GM23338 (cell line): ENCODE measurements at regions not wholly inside any gene's neighbourhood (a gene's known extent, or its start where the extent isn't known, plus 50 kb on each side); places are given as distances from the start of the nearest gene placed in this dataset.
"Not testable (repeated sequence)": the region's sequence is repeated elsewhere in the genome, so short reads cannot be mapped to it uniquely, and the experiment has no call there.

Experiments used
- CREB1 ChIP-seq: fragments of 250-450 bp; sonication (Bioruptor Pico); IDR thresholded peaks from 2 replicates; pipeline ENCODE4 v1.5.0; 2020; ENCODE audit warnings: low read depth, mild to moderate bottlenecking, moderate library complexity
- EZH2 ChIP-seq: fragments of 200-600 bp; sonication (generic); IDR thresholded peaks from one replicate; pipeline ENCODE4 v1.8.0; 2017; ENCODE audit warnings: antibody characterized with exemption, mild to moderate bottlenecking, low read depth; ENCODE audit not compliant: unreplicated experiment
- EZH2phosphoT487 ChIP-seq: fragments of 200-600 bp; sonication (generic); IDR thresholded peaks from one replicate; pipeline ENCODE4 v1.8.1; 2018; ENCODE audit warnings: antibody characterized with exemption; ENCODE audit not compliant: unreplicated experiment
- JUNB ChIP-seq: IDR thresholded peaks from one replicate; pipeline ENCODE4 v1.6.1; 2016; ENCODE audit warnings: antibody characterized with exemption; ENCODE audit not compliant: unreplicated experiment
- NANOG ChIP-seq: IDR thresholded peaks from 2 replicates; pipeline ENCODE4 v1.6.1; 2016; ENCODE audit warnings: antibody characterized with exemption, borderline replicate concordance
- POLR2AphosphoS5 ChIP-seq: IDR thresholded peaks from 2 replicates; pipeline ENCODE4 v1.6.1; 2016; ENCODE audit warnings: antibody characterized with exemption, low read depth
- STAT1 ChIP-seq: IDR thresholded peaks from one replicate; pipeline ENCODE4 v1.6.1; 2016; ENCODE audit warnings: antibody characterized with exemption; ENCODE audit not compliant: unreplicated experiment
- ZNF114 ChIP-seq: fragments of 250-450 bp; sonication (Bioruptor Pico); IDR thresholded peaks from 2 replicates; pipeline ENCODE4 v1.5.0; 2020; ENCODE audit warnings: mild to moderate bottlenecking, moderate library complexity
- ZNF331 ChIP-seq: fragments of 250-450 bp; sonication (Bioruptor Pico); IDR thresholded peaks from 2 replicates; pipeline ENCODE4 v1.5.0; 2020; ENCODE audit warnings: low read depth, mild to moderate bottlenecking, moderate library complexity
- ZNF462 ChIP-seq: fragments of 250-450 bp; sonication (Bioruptor Pico); IDR thresholded peaks from 2 replicates; pipeline ENCODE4 v1.5.0; 2020; ENCODE audit warnings: mild to moderate bottlenecking, moderate library complexity
- TF ChIP-seq, protein P1 (sequence below), 2 experiments: fragments of 200-600 bp in 1 of 2; sonication (generic) in 1 of 2; conservative IDR thresholded peaks; 2 replicates each; pipeline versions ENCODE4 v1.5.1 to v1.6.1; 2016 to 2017; ENCODE audit warnings: antibody characterized with exemption in 2 of 2, low read depth in 2 of 2, mild to moderate bottlenecking in 2 of 2, moderate library complexity in 1 of 2
- TF ChIP-seq, protein P2 (sequence below): IDR thresholded peaks from one replicate; pipeline ENCODE4 v1.6.1; 2018; ENCODE audit warnings: antibody characterized with exemption; ENCODE audit not compliant: unreplicated experiment
- TF ChIP-seq, protein P3 (sequence below): IDR thresholded peaks from 2 replicates; pipeline ENCODE4 v1.6.1; 2016; ENCODE audit warnings: antibody characterized with exemption

GRCh38 chr2:242130682-242131081, 261.2 kb downstream of the RTP5 start:
- TF ChIP-seq, protein P1, sequence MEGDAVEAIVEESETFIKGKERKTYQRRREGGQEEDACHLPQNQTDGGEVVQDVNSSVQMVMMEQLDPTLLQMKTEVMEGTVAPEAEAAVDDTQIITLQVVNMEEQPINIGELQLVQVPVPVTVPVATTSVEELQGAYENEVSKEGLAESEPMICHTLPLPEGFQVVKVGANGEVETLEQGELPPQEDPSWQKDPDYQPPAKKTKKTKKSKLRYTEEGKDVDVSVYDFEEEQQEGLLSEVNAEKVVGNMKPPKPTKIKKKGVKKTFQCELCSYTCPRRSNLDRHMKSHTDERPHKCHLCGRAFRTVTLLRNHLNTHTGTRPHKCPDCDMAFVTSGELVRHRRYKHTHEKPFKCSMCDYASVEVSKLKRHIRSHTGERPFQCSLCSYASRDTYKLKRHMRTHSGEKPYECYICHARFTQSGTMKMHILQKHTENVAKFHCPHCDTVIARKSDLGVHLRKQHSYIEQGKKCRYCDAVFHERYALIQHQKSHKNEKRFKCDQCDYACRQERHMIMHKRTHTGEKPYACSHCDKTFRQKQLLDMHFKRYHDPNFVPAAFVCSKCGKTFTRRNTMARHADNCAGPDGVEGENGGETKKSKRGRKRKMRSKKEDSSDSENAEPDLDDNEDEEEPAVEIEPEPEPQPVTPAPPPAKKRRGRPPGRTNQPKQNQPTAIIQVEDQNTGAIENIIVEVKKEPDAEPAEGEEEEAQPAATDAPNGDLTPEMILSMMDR (conservative IDR thresholded peaks at IDR 0.05; ENCODE audit: low read depth in 2 of 2): not testable (repeated sequence)
- TF ChIP-seq POLR2AphosphoS5; EZH2; ZNF114; CREB1; EZH2phosphoT487; JUNB; NANOG; STAT1; ZNF462 (CRISPR knock-in tag); ZNF331 (CRISPR knock-in tag): not testable (repeated sequence)
- TF ChIP-seq, protein P2, sequence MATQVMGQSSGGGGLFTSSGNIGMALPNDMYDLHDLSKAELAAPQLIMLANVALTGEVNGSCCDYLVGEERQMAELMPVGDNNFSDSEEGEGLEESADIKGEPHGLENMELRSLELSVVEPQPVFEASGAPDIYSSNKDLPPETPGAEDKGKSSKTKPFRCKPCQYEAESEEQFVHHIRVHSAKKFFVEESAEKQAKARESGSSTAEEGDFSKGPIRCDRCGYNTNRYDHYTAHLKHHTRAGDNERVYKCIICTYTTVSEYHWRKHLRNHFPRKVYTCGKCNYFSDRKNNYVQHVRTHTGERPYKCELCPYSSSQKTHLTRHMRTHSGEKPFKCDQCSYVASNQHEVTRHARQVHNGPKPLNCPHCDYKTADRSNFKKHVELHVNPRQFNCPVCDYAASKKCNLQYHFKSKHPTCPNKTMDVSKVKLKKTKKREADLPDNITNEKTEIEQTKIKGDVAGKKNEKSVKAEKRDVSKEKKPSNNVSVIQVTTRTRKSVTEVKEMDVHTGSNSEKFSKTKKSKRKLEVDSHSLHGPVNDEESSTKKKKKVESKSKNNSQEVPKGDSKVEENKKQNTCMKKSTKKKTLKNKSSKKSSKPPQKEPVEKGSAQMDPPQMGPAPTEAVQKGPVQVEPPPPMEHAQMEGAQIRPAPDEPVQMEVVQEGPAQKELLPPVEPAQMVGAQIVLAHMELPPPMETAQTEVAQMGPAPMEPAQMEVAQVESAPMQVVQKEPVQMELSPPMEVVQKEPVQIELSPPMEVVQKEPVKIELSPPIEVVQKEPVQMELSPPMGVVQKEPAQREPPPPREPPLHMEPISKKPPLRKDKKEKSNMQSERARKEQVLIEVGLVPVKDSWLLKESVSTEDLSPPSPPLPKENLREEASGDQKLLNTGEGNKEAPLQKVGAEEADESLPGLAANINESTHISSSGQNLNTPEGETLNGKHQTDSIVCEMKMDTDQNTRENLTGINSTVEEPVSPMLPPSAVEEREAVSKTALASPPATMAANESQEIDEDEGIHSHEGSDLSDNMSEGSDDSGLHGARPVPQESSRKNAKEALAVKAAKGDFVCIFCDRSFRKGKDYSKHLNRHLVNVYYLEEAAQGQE: not testable (repeated sequence)
- TF ChIP-seq, protein P3, sequence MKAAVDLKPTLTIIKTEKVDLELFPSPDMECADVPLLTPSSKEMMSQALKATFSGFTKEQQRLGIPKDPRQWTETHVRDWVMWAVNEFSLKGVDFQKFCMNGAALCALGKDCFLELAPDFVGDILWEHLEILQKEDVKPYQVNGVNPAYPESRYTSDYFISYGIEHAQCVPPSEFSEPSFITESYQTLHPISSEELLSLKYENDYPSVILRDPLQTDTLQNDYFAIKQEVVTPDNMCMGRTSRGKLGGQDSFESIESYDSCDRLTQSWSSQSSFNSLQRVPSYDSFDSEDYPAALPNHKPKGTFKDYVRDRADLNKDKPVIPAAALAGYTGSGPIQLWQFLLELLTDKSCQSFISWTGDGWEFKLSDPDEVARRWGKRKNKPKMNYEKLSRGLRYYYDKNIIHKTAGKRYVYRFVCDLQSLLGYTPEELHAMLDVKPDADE: not testable (repeated sequence)
